ENCODE measurements at regions not wholly inside any gene's neighbourhood (a gene's known extent, or its start where the extent isn't known, plus 50 kb on each side); places are given as distances from the start of the nearest gene placed in this dataset.

- peaks cover 7% of the 10 kb centered on the region for H3K9me3 Mint-ChIP-seq (ENCODE audit: unreplicated experiment)
- no peak overlapping the region for H3K27ac Mint-ChIP-seq (ENCODE audit: unreplicated experiment)
- peaks cover 4% of the 10 kb centered on the region for H3K36me3 Mint-ChIP-seq (ENCODE audit: unreplicated experiment)
- H3K27me3 Mint-ChIP-seq (ENCODE audit: unreplicated experiment) = peaks cover 6% of the 10 kb centered on the region
- no peak for DNase-seq
- H3K4me1 Mint-ChIP-seq (ENCODE audit: low read depth, unreplicated experiment) = peaks cover 2% of the 10 kb centered on the region
- no peak overlapping the region for H3K4me3 Mint-ChIP-seq (ENCODE audit: unreplicated experiment)
- no peak for TF ChIP-seq CTCF (IDR thresholded peaks at IDR 0.05; ENCODE audit: partially characterized antibody, unreplicated experiment)
These were observed 207.9 kb downstream of the MYLK4 start for GRCh38 chr6:2542858-2543218.

- Mint-ChIP-seq H3K9me3 (ENCODE audit: unreplicated experiment) (peaks cover 7% of the 10 kb centered on the region), H3K27ac (ENCODE audit: unreplicated experiment) (no peak overlapping the region), H3K27me3 (ENCODE audit: unreplicated experiment) (peaks cover 6% of the 10 kb centered on the region), H3K4me1 (ENCODE audit: low read depth, unreplicated experiment) (peaks cover 2% of the 10 kb centered on the region), H3K36me3 (ENCODE audit: unreplicated experiment) (peaks cover 4% of the 10 kb centered on the region), H3K4me3 (ENCODE audit: unreplicated experiment) (no peak overlapping the region)
- TF ChIP-seq CTCF (IDR thresholded peaks at IDR 0.05; ENCODE audit: partially characterized antibody, unreplicated experiment) = no peak
- DNase-seq = no peak
These were observed 208.4 kb downstream of the MYLK4 start for GRCh38 chr6:2542101-2542857.

- H3K9me3 Mint-ChIP-seq (ENCODE audit: unreplicated experiment) = no peaks in the 10 kb centered on the region
- no peaks in the 10 kb centered on the region for H3K36me3 Mint-ChIP-seq (ENCODE audit: unreplicated experiment)
- H3K4me3 Mint-ChIP-seq (ENCODE audit: unreplicated experiment) = no peak overlapping the region
- H3K4me1 Mint-ChIP-seq (ENCODE audit: low read depth, unreplicated experiment) = peaks cover 2% of the 10 kb centered on the region
- no peak overlapping the region for H3K27ac Mint-ChIP-seq (ENCODE audit: unreplicated experiment)
- H3K27me3 Mint-ChIP-seq (ENCODE audit: unreplicated experiment) = peaks cover 3% of the 10 kb centered on the region
- no peak for TF ChIP-seq CTCF (IDR thresholded peaks at IDR 0.05; ENCODE audit: partially characterized antibody, unreplicated experiment)
- DNase-seq = no peak
These were observed 214.3 kb downstream of the MYLK4 start for GRCh38 chr6:2536451-2536850.

- Mint-ChIP-seq H3K27me3 (ENCODE audit: unreplicated experiment) (peaks cover 3% of the 10 kb centered on the region), H3K27ac (ENCODE audit: unreplicated experiment) (no peak overlapping the region), H3K36me3 (ENCODE audit: unreplicated experiment) (peaks cover 5% of the 10 kb centered on the region), H3K4me1 (ENCODE audit: low read depth, unreplicated experiment) (peaks cover 2% of the 10 kb centered on the region), H3K9me3 (ENCODE audit: unreplicated experiment) (peaks cover 4% of the 10 kb centered on the region), H3K4me3 (ENCODE audit: unreplicated experiment) (no peak overlapping the region)
- no peak for DNase-seq
- no peak for TF ChIP-seq CTCF (IDR thresholded peaks at IDR 0.05; ENCODE audit: partially characterized antibody, unreplicated experiment)
These were observed 215.2 kb downstream of the MYLK4 start for GRCh38 chr6:2535506-2535905.

GRCh38 chr6:2534406-2535042, 216.2 kb downstream of the MYLK4 start:
- Mint-ChIP-seq H3K36me3 (ENCODE audit: unreplicated experiment) (peaks cover 10% of the 10 kb centered on the region), H3K27me3 (ENCODE audit: unreplicated experiment) (peaks cover 3% of the 10 kb centered on the region), H3K4me1 (ENCODE audit: low read depth, unreplicated experiment) (peaks cover 2% of the 10 kb centered on the region), H3K27ac (ENCODE audit: unreplicated experiment) (no peak overlapping the region), H3K4me3 (ENCODE audit: unreplicated experiment) (no peak overlapping the region), H3K9me3 (ENCODE audit: unreplicated experiment) (peaks cover 4% of the 10 kb centered on the region)
- TF ChIP-seq CTCF (IDR thresholded peaks at IDR 0.05; ENCODE audit: partially characterized antibody, unreplicated experiment) = no peak
- no peak for DNase-seq
